ENCODE measurements at regions not wholly inside any gene's neighbourhood (a gene's known extent, or its start where the extent isn't known, plus 50 kb on each side); places are given as distances from the start of the nearest gene placed in this dataset.

DNA sequence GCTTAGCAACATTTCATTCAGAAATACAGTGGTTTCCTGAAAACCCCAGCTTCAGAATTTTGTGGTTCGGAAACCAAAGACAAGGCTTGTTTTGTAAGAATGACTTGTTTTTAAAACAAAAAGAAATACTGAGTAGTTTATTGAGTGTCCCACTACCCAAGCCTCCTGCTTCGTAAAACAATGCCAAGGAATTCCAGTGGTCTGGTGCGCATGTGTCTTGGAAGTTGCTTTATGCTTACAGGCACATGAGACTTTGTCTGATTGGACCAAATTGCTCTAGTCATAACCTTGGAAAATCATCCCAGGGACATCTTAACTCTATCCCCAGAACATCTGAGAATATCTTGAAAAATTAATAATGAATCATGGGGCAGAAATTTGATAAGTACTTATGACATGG lies 77.1 kb upstream of the FST start:
- TF ChIP-seq POLR2AphosphoS5 (IDR thresholded peaks at IDR 0.05; ENCODE audit: low read depth, low read length) (no peak), POLR2A (IDR thresholded peaks at IDR 0.05; ENCODE audit: low read depth, low read length) (no peak)
